SIG-M5 treated with dmso at 0.1 percent for 504 hours (cell line): ENCODE measurements at regions not wholly inside any gene's neighbourhood (a gene's known extent, or its start where the extent isn't known, plus 50 kb on each side); places are given as distances from the start of the nearest gene placed in this dataset.

Source experiments
- DNase-seq: peaks from one replicate; lab custom pipeline; 2025; ENCODE audit not compliant: unreplicated experiment; lab: John Stamatoyannopoulos, UW

GRCh38 chr1:209457401-209458125 is 126.0 kb upstream of the CAMK1G start:
- no peak for DNase-seq

DNA sequence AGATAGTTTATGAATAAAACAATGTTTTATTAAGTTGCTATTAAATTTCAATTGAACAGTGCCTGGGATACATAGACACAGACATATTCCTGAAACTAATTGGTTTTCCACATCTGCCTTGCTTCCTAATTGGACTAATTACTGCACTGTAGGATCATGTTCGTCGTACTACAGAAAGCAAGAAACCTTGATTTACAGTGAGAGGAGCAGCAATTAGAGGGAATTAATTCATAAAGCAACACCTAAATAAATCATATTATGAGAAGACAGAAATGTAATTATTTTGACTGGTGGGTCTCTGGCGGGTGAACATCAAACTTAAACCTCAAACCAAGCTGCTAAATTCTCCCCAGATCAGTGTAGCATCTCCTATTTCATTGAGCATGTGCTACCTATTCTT is 124.6 kb upstream of the CAMK1G start:
- no peak for DNase-seq

- no peak for DNase-seq
Measured at GRCh38 chr1:209461168-209461567, 122.3 kb upstream of the CAMK1G start.

GRCh38 chr1:209462433-209462832 is 121.1 kb upstream of the CAMK1G start:
- no peak for DNase-seq

GRCh38 chr1:209463441-209463840 is 120.1 kb upstream of the CAMK1G start:
- no peak for DNase-seq

- no peak for DNase-seq
Measured at GRCh38 chr1:209473025-209473424, 110.5 kb upstream of the CAMK1G start.

- DNase-seq, result no peak
Measured at GRCh38 chr1:209480345-209480744, 103.2 kb upstream of the CAMK1G start.

DNA sequence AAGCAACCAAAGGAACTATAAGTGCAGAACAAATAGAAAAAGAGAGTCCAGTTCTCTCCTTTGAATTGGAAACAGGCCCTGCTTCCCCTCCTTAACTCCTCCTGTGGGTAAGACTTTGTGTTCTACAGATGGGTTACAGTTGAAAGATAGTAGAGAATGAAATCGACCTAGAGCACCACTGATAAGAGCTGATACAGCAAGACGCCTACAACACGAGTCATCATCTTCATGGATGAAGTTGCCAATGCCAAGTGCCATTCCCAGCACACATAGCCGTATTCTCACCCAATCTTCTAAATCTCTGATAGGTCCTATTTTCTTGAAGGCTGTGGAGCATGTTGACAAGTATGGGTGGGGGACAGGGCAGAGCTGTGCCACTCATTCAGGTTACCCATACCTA is 99.8 kb upstream of the CAMK1G start:
- no peak for DNase-seq

DNA sequence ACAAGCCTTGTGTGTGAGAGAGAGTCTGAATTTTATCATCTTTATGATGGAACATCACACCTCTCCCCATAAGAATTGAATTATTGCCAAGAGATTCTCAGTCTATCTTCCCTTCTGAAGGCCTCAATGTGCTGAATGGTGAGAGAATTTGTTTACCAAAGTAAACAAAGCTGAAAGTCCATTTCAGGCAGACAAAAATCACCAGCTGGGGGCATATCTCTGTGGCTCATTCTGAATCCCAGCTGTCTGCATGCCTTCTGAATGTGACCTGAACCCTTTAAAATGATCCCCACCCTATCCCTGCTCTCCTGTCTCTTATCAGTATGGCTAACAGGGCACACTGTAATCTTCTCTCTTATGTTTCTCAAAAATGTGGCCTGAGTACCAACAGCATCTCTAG is 99.1 kb upstream of the CAMK1G start:
- DNase-seq, result no peak

DNA sequence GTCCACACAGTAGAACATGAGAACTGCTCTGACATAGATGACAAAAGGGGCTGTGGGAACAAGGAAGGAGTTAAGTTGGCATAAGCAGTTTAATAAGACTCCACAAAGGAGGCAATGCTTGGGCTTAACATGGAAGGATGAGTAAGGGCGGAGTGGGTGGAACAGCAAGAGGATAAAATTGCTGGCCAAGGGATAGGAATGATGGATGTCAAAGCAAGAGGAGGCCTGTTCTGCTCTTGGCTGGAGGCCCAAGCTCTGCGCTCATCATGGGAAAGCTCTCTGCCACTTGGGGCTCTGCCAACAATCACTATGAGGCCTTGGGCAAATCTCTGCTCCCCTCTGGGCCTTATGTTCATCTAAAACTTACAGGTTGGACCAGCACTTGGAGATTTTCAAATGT is 98.3 kb upstream of the CAMK1G start:
- no peak for DNase-seq

DNA sequence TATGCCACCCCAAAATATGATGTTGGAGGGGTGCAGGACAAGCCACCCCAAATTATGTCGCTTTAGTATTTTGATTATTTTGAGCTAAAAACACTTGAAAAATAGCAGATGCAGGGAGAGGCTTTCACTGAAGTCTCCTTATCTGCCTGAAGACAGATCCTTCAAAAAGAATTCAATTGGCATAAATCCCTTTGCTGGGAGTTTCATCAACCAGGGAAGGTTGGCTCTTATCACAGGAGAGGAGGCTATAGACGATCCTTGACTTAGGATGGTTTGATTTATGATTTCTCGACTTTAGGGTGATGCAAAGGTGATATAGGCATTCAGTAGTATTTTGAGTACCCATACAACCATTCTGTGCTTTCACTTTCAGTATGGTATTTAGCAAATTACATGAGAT is 97.8 kb upstream of the CAMK1G start:
- DNase-seq, result no peak

DNA sequence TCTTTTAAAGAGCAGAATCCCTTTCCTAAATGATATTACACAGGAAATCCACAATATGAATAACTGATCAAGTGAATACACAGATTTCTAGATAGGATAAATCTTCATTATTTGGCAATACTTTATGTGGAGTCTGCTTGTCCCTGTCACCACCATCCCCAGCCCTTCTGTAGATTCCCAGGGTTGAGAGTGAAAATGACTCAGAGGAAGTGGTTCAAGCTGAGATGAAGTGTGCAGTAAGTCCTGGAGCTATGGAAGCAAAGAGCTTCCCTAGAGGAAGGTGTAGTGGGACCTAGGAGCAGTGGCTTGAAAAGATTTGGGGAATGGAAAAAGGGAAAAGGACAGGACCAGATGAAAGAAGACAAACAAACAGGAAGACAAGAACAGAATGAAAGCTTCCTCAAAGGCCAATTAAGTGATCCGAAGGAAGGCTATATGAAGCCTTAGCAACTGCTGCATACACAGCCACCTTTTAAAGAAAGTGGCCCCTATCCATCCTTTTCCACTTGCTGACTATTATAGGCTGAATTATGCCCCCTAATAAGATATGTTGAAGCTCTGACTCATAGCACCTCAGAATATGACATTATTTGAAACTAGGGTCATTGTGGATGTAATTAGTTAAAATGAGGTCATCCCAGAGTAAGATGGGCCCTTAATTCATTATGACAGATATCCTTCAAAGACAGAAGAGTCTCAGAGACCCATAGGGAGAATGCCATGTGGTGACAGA is 96.5 kb upstream of the CAMK1G start:
- no peak for DNase-seq

GRCh38 chr1:209490013-209490412 is 93.5 kb upstream of the CAMK1G start:
- DNase-seq, result no peak

GRCh38 chr1:209491031-209491430 is 92.5 kb upstream of the CAMK1G start:
- no peak for DNase-seq

- no peak for DNase-seq
Measured at GRCh38 chr1:209491496-209491895, 92.0 kb upstream of the CAMK1G start.

GRCh38 chr1:209491897-209492296 is 91.6 kb upstream of the CAMK1G start:
- DNase-seq, result no peak

DNA sequence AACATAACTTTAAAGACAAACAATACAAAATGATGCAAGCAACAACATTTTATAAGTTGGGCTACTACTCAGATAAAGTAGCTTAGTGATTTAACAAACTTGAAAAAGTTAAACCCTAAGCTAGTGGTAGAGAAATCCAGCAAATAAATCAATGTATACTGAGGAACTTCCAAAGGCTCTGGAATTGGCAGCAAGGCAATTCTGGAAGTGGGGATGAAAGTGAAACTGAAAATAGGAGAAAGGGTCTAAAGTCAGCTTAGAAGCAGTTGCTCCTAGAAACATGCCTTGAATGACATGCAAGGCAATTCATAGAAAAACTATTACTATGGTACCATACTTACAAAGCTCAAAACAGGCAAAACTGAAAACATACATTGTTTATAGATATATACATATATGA is 90.0 kb upstream of the CAMK1G start:
- DNase-seq, result no peak

- DNase-seq, result no peak
Measured at GRCh38 chr1:209497729-209498128, 85.8 kb upstream of the CAMK1G start.

GRCh38 chr1:209500993-209501392 is 82.5 kb upstream of the CAMK1G start:
- DNase-seq, result no peak

- DNase-seq, result no peak
Measured at GRCh38 chr1:209503196-209503595, 80.3 kb upstream of the CAMK1G start.

GRCh38 chr1:209504571-209504970 is 78.9 kb upstream of the CAMK1G start:
- no peak for DNase-seq

DNA sequence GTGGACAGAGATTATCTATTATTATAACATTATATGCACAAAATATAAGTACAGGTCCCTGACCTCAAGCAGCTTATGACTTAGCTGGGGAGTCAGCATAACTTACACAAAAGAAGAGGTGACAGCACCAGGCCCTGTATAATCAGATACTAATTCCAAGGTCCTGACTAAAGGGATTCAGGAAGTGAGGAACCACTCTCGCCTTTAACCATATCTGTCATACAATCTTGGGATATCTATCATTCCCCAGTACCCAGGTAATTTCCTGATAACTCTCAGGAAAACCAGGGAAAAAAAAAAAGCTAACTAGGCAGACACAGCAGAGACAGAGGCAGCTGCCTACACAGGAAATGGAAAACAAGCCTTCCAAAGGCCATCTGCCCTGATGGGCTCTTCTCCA is 78.5 kb upstream of the CAMK1G start:
- DNase-seq, result no peak

DNA sequence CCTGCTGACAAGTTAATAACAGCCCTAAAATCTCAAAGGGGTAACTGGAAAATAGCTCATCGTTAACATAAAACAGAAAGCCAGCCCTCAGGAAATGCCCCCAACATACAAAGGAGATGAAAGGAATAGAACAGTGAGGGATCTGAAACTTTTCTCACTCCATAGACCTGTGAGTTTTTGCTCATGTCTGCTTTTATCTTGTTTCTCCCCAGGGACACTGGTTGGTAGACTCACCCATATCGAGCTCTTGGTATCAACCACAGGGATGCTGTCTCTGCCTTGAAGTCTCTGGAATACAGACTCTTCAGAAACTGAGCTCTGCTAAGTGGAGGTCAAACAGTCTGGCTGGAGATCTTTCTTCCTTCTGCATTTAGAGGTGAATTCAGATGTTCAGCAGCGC is 77.4 kb upstream of the CAMK1G start:
- DNase-seq, result no peak
